Activated T-cell treated with anti-CD3 and anti-CD28 coated beads for 1 hour (primary cell): ENCODE measurements at regions not wholly inside any gene's neighbourhood (a gene's known extent, or its start where the extent isn't known, plus 50 kb on each side); places are given as distances from the start of the nearest gene placed in this dataset.

Source experiments
- DNase-seq: peaks from one replicate; pipeline ENCODE4 v3.0.0-alpha.2; 2020; ENCODE audit warnings: low read depth

- DNase-seq, result no peak
These were observed 637.7 kb downstream of the SEMA5A start for GRCh38 chr5:8908055-8908683.

GRCh38 chr5:8912106-8912505 lies 633.8 kb downstream of the SEMA5A start:
- DNase-seq, result no peak

- no peak for DNase-seq
These were observed 632.4 kb downstream of the SEMA5A start for GRCh38 chr5:8913522-8913921.

- DNase-seq, result no peak
These were observed 626.8 kb downstream of the SEMA5A start for GRCh38 chr5:8919096-8919495.

- no peak for DNase-seq
These were observed 622.3 kb downstream of the SEMA5A start for GRCh38 chr5:8923526-8923925.

- no peak for DNase-seq
These were observed 621.7 kb downstream of the SEMA5A start for GRCh38 chr5:8924054-8924793.

- no peak for DNase-seq
These were observed 615.9 kb downstream of the SEMA5A start for GRCh38 chr5:8930021-8930420.

GRCh38 chr5:8934455-8934854 lies 611.4 kb downstream of the SEMA5A start:
- no peak for DNase-seq

- no peak for DNase-seq
These were observed 604.9 kb downstream of the SEMA5A start for GRCh38 chr5:8940934-8941333.

- no peak for DNase-seq
These were observed 602.6 kb downstream of the SEMA5A start for GRCh38 chr5:8943301-8943700.

- no peak for DNase-seq
These were observed 601.9 kb downstream of the SEMA5A start for GRCh38 chr5:8944005-8944404.

- no peak for DNase-seq
These were observed 599.9 kb downstream of the SEMA5A start for GRCh38 chr5:8945972-8946371.

- no peak for DNase-seq
These were observed 596.0 kb downstream of the SEMA5A start for GRCh38 chr5:8949908-8950307.

- no peak for DNase-seq
These were observed 593.7 kb downstream of the SEMA5A start for GRCh38 chr5:8952147-8952546.

GRCh38 chr5:8953016-8953415 lies 592.9 kb downstream of the SEMA5A start:
- no peak for DNase-seq

GRCh38 chr5:8953911-8954438 lies 591.9 kb downstream of the SEMA5A start:
- no peak for DNase-seq

- no peak for DNase-seq
These were observed 591.1 kb downstream of the SEMA5A start for GRCh38 chr5:8954801-8955200.

GRCh38 chr5:8956659-8957058 lies 589.2 kb downstream of the SEMA5A start:
- no peak for DNase-seq

GRCh38 chr5:8958602-8959001 lies 587.3 kb downstream of the SEMA5A start:
- DNase-seq, result no peak

- DNase-seq, result no peak
These were observed 584.7 kb downstream of the SEMA5A start for GRCh38 chr5:8961219-8961618.

GRCh38 chr5:8961956-8962355 lies 583.9 kb downstream of the SEMA5A start:
- no peak for DNase-seq

GRCh38 chr5:8981016-8981415 lies 564.9 kb downstream of the SEMA5A start:
- no peak for DNase-seq

GRCh38 chr5:8981496-8981895 lies 564.4 kb downstream of the SEMA5A start:
- no peak for DNase-seq

- DNase-seq, result no peak
These were observed 561.5 kb downstream of the SEMA5A start for GRCh38 chr5:8984386-8984785.
